Parathyroid adenoma (tissue), 2 donors: ENCODE measurements at regions not wholly inside any gene's neighbourhood (a gene's known extent, or its start where the extent isn't known, plus 50 kb on each side); places are given as distances from the start of the nearest gene placed in this dataset.
A peak's percentile ranks its signal among the peaks of the same experiment; 100 is the strongest.

ENCODE experiments used
- H2AFZ ChIP-seq: fragments of 300-600 bp; sonication (generic); one replicate; pipeline ENCODE4 v1.7.0; 2017; ENCODE audit warnings: antibody characterized with exemption, mild to moderate bottlenecking
- H3K27ac ChIP-seq: fragments of 300-600 bp; sonication (generic); one replicate; pipeline ENCODE4 v1.7.0; 2017
- H3K27me3 ChIP-seq: fragments of 300-600 bp; sonication (generic); one replicate; pipeline ENCODE4 v1.7.0; 2017; ENCODE audit warnings: low read length; ENCODE audit not compliant: control insufficient read depth, insufficient read depth
- H3K36me3 ChIP-seq: fragments of 300-600 bp; sonication (generic); one replicate; pipeline ENCODE4 v1.7.0; 2017; ENCODE audit warnings: low read length; ENCODE audit not compliant: control insufficient read depth, insufficient read depth
- H3K4me1 ChIP-seq: fragments of 300-600 bp; sonication (generic); one replicate; pipeline ENCODE4 v1.7.0; 2017; ENCODE audit warnings: control low read depth
- H3K4me2 ChIP-seq: fragments of 300-600 bp; sonication (generic); one replicate; pipeline ENCODE4 v1.7.0; 2017; ENCODE audit warnings: low read length
- H3K4me3 ChIP-seq: fragments of 300-600 bp; sonication (generic); one replicate; pipeline ENCODE4 v1.7.0; 2017; ENCODE audit warnings: low read depth, low read length
- H3K79me2 ChIP-seq: fragments of 300-600 bp; sonication (generic); one replicate; pipeline ENCODE4 v1.7.0; 2017; ENCODE audit warnings: control low read depth
- H3K9ac ChIP-seq: fragments of 300-600 bp; sonication (generic); one replicate; pipeline ENCODE4 v1.7.0; 2017; ENCODE audit warnings: mild to moderate bottlenecking
- H3K9me3 ChIP-seq: fragments of 300-600 bp; sonication (generic); one replicate; pipeline ENCODE4 v1.7.0; 2017; ENCODE audit warnings: low read length; ENCODE audit not compliant: control insufficient read depth
- TF ChIP-seq, protein P1 (sequence below): fragments of 300-600 bp; sonication (generic); IDR thresholded peaks from one replicate; pipeline ENCODE4 v1.7.0; 2017; ENCODE audit warnings: antibody characterized with exemption, mild to moderate bottlenecking
- donor health status: primary hyperparathyroidism.

DNA sequence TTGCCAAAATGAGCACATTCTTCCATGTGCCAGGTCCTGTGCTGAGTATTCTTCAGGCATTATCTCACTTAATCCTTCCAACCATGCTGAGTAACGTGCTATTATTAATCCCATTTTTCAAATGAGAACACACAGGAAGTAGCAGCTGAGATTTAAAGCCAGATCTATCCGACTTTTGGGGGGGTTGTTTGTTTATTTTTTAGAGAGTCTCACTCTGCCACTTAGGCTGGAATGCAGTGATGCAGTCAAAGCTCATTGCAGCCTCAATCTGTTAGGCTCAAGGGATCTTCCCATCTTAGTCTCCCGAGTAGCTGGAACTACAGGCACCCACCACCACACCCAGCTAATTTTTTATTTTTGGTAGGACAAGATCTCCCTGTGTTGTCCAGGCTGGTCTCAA lies 55.5 kb upstream of the TRIM2 start:
- no peak overlapping the region for H3K4me2 ChIP-seq
- no peaks in the 10 kb centered on the region for H3K9me3 ChIP-seq
- no peaks in the 10 kb centered on the region for H3K27me3 ChIP-seq
- no peak overlapping the region for H3K9ac ChIP-seq
- no peak overlapping the region for H3K27ac ChIP-seq
- peaks cover 1% of the 10 kb centered on the region for H3K4me1 ChIP-seq
- H3K36me3 ChIP-seq: no peaks in the 10 kb centered on the region
- TF ChIP-seq, protein P1, sequence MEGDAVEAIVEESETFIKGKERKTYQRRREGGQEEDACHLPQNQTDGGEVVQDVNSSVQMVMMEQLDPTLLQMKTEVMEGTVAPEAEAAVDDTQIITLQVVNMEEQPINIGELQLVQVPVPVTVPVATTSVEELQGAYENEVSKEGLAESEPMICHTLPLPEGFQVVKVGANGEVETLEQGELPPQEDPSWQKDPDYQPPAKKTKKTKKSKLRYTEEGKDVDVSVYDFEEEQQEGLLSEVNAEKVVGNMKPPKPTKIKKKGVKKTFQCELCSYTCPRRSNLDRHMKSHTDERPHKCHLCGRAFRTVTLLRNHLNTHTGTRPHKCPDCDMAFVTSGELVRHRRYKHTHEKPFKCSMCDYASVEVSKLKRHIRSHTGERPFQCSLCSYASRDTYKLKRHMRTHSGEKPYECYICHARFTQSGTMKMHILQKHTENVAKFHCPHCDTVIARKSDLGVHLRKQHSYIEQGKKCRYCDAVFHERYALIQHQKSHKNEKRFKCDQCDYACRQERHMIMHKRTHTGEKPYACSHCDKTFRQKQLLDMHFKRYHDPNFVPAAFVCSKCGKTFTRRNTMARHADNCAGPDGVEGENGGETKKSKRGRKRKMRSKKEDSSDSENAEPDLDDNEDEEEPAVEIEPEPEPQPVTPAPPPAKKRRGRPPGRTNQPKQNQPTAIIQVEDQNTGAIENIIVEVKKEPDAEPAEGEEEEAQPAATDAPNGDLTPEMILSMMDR: no peak
- no peak overlapping the region for H2AFZ ChIP-seq
- no peaks in the 10 kb centered on the region for H3K79me2 ChIP-seq
- no peak overlapping the region for H3K4me3 ChIP-seq

DNA sequence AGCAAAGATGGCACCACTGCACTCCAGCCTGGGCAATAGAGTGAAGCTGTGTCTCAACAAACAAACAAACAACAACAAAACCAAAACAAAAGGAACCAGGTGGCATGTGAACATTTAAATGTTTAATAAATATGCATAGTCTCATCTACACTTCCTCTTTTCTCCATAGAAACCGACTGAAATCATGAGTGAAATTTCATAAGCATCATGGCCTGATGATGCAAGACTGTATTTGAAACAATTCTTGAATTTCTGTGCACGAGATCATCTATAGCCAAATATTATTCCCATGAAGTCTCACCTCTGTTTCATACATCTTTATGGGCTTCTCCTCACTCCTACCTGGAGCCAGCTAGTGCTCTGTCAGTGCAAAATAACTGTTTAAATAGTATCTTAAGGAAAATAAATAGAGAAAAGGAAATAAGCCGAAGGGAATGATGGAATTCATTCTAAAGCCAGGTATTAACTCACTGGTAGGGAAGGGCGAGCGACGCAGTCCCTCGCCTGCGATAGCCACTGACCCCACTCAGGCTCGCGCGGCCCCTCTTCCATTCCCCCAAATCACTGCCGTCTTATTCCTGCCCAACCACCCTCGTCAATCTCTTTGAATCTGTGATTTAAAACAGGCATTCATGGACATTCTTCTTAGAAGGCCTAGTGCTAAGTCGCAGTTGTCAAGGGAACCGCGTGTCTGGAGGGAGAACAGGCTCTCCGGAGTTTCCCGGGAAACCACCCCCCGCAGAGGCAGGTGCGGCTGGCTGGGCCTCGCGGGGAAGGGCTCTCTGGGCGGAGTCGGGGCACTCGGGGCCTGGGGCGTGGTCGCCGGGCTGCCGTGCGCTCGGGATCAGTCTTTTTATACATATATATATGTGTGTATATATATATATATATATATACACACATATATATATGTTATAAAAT lies 52.4 kb upstream of the TRIM2 start:
- Histone ChIP-seq H2AFZ (no peak overlapping the region), H3K4me1 (peaks cover 4% of the 10 kb centered on the region), H3K27ac (no peak overlapping the region), H3K79me2 (no peaks in the 10 kb centered on the region), H3K36me3 (no peaks in the 10 kb centered on the region), H3K9me3 (no peaks in the 10 kb centered on the region), H3K27me3 (no peaks in the 10 kb centered on the region), H3K4me2 (peak overlapping the region; percentile 73), H3K9ac (no peak overlapping the region), H3K4me3 (no peak overlapping the region)
- TF ChIP-seq, protein P1: no peak

DNA sequence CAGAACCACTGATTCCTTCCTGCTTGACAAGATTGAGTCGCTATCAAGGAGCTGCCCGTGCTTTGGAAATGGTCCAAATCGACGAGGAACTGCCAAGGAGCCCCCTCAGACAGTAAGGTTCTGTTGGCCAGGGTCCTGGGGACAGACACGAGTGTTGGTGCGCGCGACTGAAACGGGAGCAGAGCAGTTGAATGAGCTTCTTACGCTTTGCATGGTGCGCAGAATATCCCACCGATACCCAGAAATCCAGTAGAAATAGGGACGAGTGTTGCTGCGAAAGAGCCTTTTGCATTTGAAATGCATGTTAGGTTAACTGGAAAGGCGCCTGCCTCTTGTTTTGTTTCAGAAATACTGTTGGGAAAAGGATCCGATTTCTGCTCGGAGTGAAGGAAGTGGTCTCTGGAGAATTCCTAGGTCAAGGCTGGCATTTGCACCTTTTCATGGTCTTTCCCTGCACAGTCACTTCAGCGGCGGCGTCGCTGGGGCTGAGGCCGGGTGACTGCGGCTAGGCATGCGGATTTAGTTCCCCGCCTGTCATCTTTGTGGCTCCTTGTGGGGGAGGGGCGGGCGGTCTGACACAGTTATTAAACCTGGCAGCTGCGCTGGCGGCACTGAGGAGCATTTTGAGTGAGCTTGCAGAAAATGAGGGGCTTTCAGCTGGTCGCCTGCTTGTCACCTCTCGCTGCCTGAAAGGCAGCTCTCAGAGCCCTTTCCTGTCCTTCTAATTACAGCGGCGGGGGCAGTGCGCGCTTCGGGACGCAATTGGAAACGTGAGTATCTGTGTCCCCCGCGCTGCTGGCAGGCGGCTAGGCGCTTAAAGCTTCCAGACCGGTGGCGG lies 51.5 kb upstream of the TRIM2 start:
- peaks cover 4% of the 10 kb centered on the region for H3K4me1 ChIP-seq
- no peaks in the 10 kb centered on the region for H3K9me3 ChIP-seq
- H3K9ac ChIP-seq: no peak overlapping the region
- peak overlapping the region; percentile 89 for H2AFZ ChIP-seq
- H3K79me2 ChIP-seq: no peaks in the 10 kb centered on the region
- peak overlapping the region; percentile 86 for H3K27ac ChIP-seq
- H3K36me3 ChIP-seq: no peaks in the 10 kb centered on the region
- no peaks in the 10 kb centered on the region for H3K27me3 ChIP-seq
- TF ChIP-seq, protein P1: no peak
- peak overlapping the region; percentile 60 for H3K4me3 ChIP-seq
- peak overlapping the region; percentile 73 for H3K4me2 ChIP-seq

DNA sequence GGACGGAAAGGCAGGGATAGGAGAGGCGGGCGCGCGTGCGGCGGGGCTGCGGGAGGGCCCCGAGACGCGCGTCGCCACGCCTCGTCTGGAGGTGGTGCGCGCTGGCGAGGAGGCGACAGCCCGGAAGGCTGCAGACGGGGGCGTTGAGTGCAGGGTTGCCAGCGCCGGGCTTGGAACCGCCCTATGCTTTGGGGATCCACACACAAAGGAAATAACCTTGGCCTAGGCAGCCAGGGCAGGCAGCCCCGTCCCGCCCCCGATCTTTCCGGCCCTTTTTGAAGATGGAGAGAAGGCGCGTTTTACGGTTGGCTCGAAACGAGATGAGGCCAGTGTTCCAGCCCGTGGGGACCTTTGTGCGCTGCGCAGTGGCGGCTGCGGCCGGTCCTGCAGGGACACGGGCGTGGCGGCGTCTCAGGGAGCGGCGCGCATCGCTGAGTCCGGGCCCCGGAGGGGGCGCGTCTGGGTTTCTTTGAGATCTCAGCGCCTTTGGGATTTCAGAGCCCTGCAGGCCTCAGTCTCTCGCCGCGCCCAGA lies 50.8 kb upstream of the TRIM2 start:
- Histone ChIP-seq H2AFZ (peak overlapping the region; percentile 89), H3K27ac (peak overlapping the region; percentile 86), H3K9ac (no peak overlapping the region), H3K36me3 (no peaks in the 10 kb centered on the region), H3K4me2 (peak overlapping the region; percentile 73), H3K27me3 (no peaks in the 10 kb centered on the region), H3K4me3 (peak overlapping the region; percentile 60), H3K4me1 (peaks cover 4% of the 10 kb centered on the region), H3K9me3 (no peaks in the 10 kb centered on the region), H3K79me2 (no peaks in the 10 kb centered on the region)
- TF ChIP-seq, protein P1: no peak
